ENCODE measurements at regions not wholly inside any gene's neighbourhood (a gene's known extent, or its start where the extent isn't known, plus 50 kb on each side); places are given as distances from the start of the nearest gene placed in this dataset.

DNA sequence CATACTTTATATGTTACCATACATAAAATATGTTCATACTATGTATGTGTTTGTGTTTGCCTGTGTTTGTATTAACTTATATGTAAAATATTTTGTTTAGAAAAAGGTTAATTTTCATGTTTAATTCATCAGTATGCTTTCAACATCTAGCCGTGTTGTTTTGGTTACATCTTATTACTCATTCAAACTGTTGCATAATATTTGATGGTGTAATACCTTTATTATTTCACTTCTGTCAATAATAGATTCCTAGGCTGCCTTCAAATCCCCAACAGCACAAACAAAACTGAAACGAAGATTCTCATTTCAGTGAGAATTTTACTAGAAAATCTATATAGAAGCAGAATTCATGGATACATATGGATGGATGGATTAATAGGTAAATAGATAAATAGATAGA, 462.3 kb upstream of the ADGRL3 start:
- TF ChIP-seq, protein P1, sequence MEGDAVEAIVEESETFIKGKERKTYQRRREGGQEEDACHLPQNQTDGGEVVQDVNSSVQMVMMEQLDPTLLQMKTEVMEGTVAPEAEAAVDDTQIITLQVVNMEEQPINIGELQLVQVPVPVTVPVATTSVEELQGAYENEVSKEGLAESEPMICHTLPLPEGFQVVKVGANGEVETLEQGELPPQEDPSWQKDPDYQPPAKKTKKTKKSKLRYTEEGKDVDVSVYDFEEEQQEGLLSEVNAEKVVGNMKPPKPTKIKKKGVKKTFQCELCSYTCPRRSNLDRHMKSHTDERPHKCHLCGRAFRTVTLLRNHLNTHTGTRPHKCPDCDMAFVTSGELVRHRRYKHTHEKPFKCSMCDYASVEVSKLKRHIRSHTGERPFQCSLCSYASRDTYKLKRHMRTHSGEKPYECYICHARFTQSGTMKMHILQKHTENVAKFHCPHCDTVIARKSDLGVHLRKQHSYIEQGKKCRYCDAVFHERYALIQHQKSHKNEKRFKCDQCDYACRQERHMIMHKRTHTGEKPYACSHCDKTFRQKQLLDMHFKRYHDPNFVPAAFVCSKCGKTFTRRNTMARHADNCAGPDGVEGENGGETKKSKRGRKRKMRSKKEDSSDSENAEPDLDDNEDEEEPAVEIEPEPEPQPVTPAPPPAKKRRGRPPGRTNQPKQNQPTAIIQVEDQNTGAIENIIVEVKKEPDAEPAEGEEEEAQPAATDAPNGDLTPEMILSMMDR (IDR thresholded peaks at IDR 0.05; ENCODE audit: extremely low read depth, insufficient read depth, missing control alignments): no peak
- in situ Hi-C loops (cut with MboI; ENCODE audit: low pct_unique_long_range_greater_than_20kb, low sequenced_read_pairs, unreplicated experiment): no loop called here
- DNase-seq (ENCODE audit: low spot score): no peak

DNA sequence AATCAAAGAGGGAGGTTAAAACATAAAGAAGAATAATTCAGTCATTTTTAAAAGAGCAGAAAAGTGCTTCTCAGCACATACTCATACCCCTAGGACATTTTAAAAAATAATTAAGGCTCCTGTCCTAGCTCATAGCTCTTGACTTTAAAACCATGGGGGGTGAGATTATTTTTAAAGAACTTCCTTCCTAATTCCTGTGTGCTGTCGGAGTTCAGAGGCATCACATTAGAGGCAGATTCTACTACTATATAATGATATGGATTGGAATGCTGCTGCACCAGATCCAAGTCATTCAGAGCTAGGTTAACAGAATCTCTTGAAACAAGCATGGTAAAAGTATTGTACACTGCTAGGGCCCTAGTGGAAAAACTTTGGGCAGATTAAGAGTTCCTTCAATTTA, 456.5 kb upstream of the ADGRL3 start:
- TF ChIP-seq, protein P1 (IDR thresholded peaks at IDR 0.05; ENCODE audit: extremely low read depth, insufficient read depth, missing control alignments): no peak
- in situ Hi-C loops (cut with MboI; ENCODE audit: low pct_unique_long_range_greater_than_20kb, low sequenced_read_pairs, unreplicated experiment): no loop called here
- DNase-seq (ENCODE audit: low spot score): no peak

DNA sequence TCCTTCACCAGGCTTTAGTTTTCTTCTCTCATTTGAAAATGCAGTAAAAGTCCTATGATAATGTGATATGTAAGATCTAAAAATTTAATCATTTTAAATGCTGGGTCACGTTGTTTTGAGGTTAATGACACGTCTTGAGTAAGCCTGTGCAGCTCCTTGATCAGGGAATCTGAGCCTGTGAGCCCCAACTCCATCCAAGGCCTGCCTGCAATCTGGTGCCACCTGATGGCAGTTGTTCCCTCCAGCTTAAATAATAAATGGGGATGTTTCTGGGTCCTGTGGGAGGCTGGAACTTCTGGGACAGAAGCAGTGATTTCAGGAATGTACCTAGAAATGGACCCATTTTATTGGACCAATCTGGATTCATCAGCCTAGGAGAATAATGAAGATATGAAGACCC, 455.4 kb upstream of the ADGRL3 start:
- TF ChIP-seq, protein P1 (IDR thresholded peaks at IDR 0.05; ENCODE audit: extremely low read depth, insufficient read depth, missing control alignments): no peak
- in situ Hi-C loops (cut with MboI; ENCODE audit: low pct_unique_long_range_greater_than_20kb, low sequenced_read_pairs, unreplicated experiment): no loop called here
- no peak for DNase-seq (ENCODE audit: low spot score)

DNA sequence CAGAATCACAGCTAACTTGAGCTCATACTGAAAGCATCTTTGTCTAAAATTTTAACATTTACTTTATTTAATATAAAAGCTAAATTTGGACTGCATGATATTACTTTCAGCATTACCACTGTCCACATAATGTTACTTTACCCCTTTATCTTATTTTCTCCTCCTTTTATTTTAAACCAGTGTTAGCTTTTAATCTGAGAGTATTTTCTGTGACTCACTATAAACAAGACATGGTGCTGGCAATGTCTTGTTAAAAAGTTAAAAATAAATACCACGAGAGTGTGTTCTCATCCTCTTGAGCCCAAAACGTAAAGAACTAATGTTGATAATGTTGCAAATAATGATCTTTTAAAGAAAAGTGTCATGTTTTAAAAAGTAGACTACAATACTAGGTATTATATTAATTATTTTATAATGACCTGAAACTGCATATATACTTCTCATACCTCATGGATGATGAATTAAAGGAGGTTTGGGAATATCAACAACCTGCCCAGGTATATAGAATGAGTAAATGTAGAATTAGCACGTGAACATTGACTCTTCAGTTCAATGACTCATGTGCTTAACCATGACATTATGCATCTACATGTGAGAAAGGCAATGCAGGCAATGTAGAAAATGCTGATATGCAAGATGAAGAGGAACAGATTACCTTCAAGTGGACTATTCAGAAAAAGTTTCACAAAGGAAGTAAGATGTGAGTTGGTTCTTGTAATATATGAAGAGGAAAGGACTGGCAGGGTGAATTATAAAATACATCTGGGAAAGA, 454.1 kb upstream of the ADGRL3 start:
- in situ Hi-C loops (cut with MboI; ENCODE audit: low pct_unique_long_range_greater_than_20kb, low sequenced_read_pairs, unreplicated experiment): no loop called here
- DNase-seq (ENCODE audit: low spot score): no peak
- TF ChIP-seq, protein P1 (IDR thresholded peaks at IDR 0.05; ENCODE audit: extremely low read depth, insufficient read depth, missing control alignments): no peak

DNA sequence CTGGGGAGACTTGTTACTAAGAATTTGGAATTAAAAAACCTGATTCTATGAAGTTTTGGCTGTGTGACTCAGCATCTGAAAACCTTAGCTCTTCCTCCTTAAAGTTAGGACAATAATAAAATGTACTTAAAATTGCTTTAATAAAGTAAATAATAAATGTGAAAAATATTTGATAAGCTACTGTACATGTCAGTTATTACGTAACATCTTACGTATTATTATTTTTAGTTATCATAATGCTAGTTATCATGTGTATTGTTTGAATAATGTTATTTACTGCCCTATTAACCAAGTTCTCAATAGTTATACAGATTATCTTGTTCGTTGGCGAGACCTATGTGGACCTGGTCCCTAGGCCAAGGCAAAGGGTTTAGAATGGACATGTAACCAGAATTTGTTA, 449.2 kb upstream of the ADGRL3 start:
- in situ Hi-C loops (cut with MboI; ENCODE audit: low pct_unique_long_range_greater_than_20kb, low sequenced_read_pairs, unreplicated experiment): no loop called here
- TF ChIP-seq, protein P1 (IDR thresholded peaks at IDR 0.05; ENCODE audit: extremely low read depth, insufficient read depth, missing control alignments): no peak
- no peak for DNase-seq (ENCODE audit: low spot score)

DNA sequence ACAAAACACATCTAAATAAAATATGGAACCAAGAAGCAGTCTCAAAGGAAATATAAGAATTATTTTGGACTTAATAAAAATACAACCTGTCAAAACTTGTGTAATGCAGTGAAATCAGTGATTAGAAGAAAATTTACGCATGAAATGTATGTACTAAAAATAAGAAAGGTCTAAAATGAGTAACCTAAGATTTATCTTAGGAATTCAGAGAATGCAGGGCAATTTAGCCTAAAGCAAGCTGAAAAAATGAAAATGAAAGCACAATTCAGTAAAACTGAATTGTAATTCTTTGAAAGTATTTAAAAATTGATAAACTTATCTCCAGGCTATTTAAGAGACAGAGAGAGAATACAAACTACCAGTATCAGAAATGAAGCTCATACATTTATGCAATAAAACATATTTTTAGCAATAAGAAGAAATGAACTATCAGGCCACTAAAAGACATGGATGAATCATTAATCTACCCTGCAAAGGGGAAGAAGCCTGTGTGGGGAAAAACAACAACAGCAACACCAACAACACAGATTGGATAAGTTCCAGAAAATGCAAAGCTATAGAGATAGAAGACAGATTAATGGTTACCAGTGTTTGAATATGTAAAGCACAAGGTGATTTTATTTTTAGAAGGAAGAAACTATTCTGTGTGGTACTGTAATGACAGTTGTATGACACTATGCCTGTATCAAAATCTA, 442.0 kb upstream of the ADGRL3 start:
- in situ Hi-C loops (cut with MboI; ENCODE audit: low pct_unique_long_range_greater_than_20kb, low sequenced_read_pairs, unreplicated experiment): no loop called here
- TF ChIP-seq, protein P1 (IDR thresholded peaks at IDR 0.05; ENCODE audit: extremely low read depth, insufficient read depth, missing control alignments): no peak
- no peak for DNase-seq (ENCODE audit: low spot score)

All from GM13977 (cell line).